ENCODE measurements at regions not wholly inside any gene's neighbourhood (a gene's known extent, or its start where the extent isn't known, plus 50 kb on each side); places are given as distances from the start of the nearest gene placed in this dataset.

DNA sequence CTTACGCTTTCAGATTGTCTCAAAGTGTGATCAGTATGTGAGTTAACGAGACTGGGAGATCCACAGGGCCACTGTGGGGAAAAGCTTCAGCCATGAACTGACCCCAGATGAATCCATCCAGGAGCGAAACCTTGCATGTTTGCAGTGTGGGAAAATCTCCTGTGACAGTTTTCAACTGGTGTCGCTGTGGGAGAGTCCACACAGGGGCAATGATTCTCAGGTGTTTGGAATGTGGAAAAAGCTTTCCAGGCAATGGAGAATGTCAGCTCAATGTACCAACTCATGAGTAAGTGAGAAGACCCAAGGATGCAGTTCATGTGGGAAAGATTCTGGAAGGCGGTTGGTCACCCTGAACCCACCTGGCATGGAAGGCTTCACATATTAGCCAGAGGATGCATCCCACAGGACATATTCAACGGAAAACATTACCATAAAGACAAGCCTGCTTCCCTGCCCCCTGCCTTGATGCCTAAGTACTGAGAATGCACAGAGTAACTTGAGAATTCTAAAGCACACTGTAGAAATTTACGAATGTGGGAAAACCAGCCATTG, 204.1 kb upstream of the BMPER start:
- no peak for DNase-seq (ENCODE audit: low read depth)

DNA sequence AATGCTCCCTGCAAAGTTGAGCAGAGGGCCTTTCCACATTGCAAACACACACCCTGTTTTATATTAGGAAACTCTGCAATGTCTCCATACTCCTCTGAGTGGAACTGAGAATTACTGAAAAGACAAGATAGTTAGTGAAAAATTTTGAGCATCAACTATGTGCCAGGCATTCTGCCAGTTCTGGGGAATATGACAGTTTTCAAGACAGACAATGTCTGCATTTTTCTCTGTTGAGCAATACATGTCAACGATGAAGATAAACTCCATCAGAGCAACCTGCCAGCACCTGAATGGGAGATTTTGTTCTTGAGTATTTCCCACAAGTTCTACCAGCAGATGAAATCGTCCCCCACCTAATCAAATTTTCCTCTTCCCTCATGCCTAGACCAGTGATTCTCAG, 203.4 kb upstream of the BMPER start:
- DNase-seq (ENCODE audit: low read depth), result no peak

DNA sequence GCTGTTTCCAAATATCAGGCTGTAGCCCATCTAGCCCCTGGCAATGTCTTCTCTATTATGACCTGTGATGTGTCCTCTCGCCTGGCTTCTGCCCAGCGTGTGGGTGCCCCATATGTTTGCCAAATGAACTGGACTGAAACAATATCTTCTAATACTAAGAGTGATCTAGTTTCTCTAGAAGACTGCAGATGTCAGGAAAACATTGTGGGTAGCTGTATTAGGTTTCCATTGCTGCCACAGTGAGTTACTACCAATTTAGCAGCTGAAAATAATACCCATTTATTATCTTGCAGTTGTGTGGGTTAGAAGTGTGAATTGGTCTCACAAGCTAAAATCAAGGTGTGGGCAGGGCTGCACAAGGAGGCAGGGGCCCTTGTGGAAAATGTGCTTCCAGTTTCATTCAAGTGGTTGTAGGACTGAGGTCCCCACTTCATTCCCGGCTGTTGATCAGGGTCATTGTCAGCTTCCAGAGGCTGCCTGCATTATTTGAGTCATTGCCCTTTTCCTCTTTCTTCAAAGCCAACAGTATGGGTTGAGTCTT, 202.8 kb upstream of the BMPER start:
- no peak for DNase-seq (ENCODE audit: low read depth)

DNA sequence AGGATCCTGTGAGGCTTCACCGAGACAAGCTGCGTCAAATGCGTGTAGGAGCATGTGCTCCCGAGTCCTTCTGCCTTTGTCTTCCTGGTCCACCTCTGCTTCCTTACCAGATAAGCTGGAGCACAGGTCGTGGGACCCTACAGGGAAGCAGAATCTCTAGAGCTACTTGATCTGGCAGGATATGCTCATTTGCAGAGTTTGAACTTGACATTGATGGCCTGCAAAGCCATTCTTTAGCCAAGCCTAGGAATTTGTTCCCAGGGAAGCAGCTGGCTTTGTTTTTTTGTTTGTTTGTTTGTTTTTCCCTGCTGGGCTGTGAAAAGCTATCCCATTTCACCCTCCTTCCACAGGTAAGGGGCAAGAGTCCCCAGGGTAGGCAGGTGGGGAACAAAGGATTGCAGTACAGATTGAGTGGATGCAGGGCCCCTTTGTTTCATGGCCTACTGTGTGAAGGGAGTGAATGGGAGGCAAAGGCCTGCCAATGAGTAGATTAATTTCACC, 200.0 kb upstream of the BMPER start:
- no peak for DNase-seq (ENCODE audit: low read depth)

DNA sequence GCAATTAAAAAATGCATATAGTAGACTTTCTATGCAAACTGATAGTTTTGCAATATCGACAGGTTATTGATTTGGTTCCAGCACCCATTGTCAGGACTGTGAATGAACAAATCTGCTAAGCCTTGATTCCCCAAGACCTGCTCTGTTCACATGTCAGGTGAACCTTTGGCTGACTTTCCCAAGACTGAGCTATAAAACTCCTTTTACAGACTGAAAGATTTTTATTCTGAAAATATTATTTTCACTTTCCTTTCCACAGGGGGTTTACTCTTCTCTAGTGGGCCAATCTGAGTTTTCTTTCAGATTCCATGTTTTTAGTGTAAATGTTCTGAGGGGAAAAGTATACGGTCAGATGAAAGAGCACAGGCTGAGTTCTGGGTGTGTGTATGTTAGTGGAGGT, 199.2 kb upstream of the BMPER start:
- DNase-seq (ENCODE audit: low read depth), result no peak

DNA sequence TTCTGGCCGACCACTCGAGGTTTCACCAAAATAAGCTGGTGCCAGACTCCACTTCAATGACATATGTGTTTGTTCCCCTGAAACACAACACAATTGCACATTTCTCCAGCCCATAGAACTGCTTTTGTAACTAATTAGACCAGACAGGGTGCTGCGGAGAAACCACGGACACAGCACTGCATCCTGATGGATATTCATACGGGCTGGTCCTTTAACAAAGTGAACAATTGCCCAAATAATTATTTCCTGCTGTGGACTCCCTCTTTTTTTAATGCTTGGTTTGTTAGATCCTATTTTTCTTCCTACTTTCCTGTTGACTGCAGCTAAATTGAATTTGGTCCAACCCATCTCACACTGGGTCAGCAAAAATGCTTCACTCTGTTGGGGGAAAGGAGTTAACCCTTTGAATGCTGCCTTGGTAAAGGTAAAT, 198.6 kb upstream of the BMPER start:
- peak; percentile 44 for DNase-seq (ENCODE audit: low read depth)

DNA sequence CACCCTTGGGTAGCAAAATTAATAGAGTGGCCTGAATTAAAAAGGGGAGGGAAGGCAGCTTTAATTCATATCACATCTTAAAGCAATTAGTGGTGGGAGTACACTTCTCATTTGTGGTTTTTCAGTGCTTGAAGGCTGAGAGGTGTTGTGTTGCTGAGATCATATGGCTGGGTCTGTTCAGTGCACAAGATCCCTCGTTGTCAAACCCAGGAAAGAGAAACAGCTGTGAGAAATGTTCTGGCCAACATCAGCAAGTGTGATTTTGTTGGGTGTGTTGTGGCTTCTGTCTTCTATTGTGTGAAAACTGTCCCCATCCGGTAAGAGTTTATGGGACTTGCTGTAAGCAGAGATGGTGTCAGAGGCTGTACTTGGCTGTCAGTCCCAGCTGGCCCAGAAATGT, 197.9 kb upstream of the BMPER start:
- peak; percentile 58 for DNase-seq (ENCODE audit: low read depth)

DNA sequence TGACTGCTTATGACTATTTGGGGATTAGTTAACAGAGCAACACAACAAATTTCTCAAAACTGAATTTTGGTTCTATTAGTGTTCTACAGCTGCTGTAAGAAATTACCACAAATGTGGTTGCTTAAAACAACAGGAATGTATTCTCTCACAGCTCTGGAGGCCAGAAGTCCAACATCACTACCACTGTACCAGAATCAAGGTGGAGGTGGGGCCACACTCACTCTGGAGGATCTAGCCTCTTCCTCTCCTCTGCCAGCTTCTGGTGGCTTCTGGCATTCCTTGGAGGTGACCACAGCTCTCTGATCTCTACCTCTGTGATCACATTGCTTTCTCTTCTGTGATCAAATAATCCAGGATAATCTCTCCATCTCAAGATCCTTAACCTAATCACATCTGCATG, 194.7 kb upstream of the BMPER start:
- DNase-seq (ENCODE audit: low read depth), result peak; percentile 49

DNA sequence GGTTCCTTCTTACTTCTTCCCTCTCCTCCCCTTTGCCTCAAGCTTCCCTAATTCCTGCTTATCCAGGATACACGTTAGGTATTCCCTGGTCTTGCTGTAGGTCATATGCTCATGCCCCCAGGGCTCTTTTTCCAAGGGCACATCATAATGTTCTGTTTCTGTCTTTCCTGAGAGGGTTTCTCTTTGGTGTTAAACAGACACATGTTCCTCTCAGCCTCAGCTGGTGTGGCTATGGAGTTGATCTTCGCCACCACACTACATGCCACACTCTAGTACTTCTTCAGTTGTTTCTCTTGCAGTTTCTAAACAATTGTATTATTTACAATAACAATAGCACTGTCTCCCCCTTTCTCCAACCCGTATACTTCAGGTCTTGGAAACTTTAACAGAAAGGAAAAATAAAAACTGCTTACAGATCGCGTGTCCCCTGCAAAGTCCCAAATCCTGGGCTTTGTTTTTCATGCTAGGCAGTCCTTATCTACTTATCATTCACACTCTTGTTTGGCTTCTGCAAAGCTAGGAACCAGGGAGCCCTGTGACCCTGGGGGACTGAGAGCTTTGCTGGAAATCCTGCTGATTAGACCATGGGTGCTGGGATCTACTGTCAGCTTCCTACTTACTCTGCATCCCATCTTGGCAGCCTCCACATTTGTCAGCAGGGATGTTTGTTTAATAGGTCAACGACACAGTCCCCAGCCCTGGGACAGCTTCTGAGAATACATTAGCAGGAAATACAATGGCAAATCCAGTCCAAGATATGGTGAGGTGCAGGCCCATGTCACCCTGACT, 193.9 kb upstream of the BMPER start:
- peak; percentile 12 for DNase-seq (ENCODE audit: low read depth)

DNA sequence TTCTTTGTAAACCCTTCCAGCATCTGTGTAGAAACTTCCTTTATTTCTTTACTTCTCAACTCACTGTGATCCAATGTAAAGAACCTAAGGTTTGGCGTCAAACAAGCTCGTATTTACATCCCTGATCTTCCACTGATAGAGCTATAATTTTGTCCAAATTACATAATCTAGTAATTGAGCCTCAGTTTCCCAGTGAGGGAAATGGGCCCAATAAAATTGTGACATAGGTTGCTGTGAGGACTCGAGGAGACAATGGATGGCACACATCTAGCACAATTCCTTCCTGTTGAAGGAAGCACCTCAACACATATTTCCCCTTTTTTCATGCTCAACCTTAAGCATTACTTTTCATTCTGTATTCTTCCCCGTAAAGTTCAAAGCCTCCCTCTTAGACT, 193.3 kb upstream of the BMPER start:
- no peak for DNase-seq (ENCODE audit: low read depth)

DNA sequence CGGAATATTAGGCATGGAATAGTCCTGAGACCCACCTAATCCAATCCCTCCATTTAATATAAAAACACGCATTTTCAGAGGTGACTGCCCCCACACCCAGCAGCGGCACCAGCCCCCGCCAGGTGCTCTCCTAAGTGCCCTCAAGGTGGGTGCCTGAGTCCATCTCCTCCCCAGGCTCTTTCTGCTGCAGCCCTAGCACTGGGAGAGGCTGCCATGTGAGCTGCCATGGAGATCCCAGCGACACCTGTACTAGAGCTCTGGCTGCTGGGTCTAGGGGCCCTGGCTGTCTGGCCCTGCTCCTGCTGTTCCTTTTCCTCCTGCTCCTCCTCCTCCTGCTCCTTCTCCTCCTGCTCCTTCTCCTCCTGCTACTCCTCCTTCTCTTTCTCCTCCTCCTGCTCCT, 191.1 kb upstream of the BMPER start:
- no peak for DNase-seq (ENCODE audit: low read depth)

DNA sequence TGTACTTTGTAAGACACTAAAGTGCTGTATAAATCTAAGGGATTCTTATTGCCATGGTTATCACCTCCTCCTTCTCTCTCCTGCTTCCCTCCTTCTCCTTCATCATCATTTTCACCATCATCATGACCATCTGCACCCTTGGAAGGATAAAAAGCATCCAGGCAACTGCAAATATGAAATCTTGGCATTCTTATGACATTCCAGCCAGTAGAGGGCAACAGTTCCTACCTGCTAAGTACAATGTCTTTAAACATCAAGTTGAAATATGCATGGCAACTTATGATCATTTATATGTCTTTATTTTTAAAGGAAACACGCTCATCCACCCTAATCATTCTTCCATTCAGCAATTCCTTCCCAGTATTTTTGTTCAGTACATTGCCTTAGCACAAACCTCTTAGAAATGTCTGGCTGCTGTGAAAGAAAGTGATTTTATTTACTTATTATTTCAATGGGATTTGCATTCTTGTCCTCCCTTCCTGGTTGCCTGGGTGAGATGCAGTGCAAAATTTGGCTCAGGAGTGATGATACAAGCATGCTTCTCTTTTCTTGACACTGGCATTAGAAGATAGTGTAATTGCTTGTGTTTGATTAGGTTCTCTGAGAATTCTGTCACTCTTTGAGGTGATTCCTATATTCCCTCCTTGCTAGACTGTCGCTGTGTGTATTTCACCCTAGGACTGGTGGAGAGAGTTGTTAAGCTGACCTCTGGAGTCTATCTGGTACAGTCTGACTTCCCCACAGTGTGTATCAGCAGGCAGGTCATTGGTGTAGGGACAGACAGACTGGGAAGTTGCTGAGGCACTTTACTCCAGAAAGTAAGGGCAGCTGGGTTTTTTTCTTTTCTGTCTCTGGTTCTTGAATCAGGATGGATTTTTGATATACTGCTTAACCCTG, 188.5 kb upstream of the BMPER start:
- peak; percentile 70 for DNase-seq (ENCODE audit: low read depth)

DNA sequence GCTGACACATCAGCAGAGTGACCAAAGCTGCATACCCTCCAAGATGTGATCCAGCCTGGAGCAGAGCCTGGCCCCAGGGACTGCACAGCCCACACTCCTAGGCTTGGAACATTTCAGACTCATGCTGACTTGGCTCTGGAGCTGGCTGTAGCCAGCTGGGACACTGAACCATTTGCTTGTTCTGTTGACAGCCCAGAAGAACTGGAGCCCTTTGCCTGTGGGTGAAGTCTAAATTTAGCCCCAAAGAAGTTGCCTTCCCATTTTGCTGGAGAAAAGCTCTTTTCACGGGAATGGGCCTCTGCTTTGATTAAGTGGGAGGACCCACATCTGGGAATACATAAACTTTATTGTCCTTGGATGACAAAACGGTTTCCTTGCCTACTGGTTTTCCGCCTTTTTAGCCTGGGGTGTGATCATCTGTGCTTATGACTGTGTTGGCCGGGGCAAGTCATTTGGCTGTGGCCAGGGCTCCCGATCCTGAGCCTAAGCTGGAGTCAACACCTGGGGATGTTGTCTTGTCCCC, 186.2 kb upstream of the BMPER start:
- DNase-seq (ENCODE audit: low read depth), result peak; percentile 95

DNA sequence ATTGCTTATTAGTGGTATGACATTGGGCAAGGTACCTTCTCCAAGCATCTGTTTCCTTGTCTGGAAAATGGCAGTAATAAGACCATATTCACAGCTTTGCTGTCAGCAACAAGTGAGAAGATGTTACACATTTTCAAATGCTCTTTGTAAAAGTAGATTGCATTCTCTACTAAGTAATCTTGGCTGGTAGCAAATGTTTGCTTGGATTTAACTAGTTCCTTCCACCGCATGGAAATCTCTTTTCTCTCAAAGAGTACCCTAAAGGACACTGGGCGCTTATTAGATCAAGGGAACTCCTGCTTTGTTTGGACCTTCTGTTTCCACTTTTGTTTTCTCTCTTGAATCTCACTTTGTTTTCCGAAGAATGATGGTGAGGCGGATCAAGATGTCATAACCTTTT, 185.2 kb upstream of the BMPER start:
- DNase-seq (ENCODE audit: low read depth), result no peak

DNA sequence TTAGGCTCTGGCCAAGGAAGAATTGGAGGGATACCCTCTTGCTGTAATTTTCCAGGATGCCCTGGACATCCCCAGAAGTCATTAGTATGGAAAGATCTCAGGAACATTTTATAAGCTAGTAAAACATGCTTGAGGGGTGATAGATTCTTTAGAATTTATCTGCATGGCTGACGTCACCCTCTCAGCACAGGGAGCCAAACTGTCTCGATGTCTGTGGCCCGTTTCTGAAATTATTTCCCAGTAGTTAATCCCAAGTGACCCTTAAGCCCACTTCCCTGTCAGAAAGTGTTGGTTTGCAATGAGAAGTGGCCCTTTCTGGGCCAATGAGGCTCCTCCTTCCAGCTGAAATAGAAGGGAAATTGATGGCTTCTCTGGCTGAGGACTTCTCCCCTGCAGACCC, 184.5 kb upstream of the BMPER start:
- DNase-seq (ENCODE audit: low read depth), result no peak

DNA sequence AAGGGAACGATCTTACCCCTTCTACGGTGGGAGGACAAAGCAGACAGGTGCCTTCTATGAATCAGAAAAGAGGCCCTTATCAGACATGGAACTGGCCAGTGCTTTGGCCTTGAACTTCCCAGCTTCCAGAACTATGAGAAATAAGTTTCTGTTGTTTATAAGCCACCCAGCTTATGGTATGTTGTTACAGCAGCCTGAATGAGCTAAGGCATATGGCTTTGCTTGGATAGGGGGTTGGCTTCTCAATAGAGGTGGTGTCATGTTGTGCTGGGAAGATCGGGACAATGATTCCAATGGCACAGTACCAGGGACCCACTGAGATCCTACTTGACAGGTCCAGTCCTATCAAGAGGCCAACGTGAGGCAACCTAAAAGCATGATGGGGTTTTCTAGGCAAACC, 183.4 kb upstream of the BMPER start:
- no peak for DNase-seq (ENCODE audit: low read depth)

DNA sequence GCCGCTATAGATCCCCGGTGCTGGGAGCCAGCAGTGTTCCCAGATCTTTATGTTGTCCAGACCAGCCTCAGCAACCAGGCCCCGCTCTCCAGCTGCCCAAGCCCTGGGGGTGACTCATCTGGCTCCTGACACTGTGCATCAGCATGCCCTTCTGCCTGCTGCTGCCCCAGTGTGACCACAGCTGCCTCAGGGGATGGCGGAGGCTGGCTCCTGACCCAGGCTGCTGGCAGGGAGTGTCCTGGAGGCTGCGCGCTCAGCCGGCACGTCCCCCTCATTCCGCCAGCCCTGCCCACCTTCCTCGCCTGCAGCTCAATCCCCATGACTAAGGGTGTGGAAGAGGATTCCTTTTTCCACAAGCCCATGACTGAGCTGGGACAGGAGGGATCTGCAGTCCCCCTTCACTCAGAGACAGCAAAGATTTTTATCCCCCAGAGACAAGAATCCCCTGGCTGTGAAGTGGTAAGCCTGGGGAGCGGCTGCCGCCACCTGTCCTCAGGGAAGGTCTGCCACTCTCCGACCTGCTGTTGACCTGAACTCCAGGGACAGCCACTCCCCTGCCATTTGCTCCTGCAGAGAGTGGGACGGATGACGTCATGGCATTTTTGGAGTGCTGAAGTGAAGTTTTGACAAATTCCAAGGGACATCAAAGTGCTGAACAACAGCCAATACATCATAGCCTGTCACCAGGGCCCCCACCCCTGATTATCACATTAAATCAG, 182.8 kb upstream of the BMPER start:
- peak; percentile 100 for DNase-seq (ENCODE audit: low read depth)

DNA sequence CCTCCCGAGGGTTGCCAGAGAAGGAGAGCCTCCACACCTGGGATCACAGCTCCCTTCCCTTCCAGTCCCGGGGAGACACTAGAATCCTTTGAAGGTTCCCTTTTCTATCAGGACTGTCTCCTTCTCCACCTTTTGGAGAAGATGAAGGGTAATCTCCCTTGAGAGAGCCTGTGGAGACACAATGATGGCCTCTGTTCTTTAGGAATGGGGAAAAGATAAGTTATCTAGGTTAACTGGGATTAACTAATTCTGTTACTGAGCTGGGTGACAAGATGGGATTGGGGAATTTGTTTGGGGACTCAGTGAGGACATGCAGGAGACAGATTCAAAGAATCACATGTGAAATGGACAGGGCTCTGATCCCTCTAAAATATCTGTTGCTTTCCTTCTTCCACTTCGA, 181.1 kb upstream of the BMPER start:
- DNase-seq (ENCODE audit: low read depth), result no peak

DNA sequence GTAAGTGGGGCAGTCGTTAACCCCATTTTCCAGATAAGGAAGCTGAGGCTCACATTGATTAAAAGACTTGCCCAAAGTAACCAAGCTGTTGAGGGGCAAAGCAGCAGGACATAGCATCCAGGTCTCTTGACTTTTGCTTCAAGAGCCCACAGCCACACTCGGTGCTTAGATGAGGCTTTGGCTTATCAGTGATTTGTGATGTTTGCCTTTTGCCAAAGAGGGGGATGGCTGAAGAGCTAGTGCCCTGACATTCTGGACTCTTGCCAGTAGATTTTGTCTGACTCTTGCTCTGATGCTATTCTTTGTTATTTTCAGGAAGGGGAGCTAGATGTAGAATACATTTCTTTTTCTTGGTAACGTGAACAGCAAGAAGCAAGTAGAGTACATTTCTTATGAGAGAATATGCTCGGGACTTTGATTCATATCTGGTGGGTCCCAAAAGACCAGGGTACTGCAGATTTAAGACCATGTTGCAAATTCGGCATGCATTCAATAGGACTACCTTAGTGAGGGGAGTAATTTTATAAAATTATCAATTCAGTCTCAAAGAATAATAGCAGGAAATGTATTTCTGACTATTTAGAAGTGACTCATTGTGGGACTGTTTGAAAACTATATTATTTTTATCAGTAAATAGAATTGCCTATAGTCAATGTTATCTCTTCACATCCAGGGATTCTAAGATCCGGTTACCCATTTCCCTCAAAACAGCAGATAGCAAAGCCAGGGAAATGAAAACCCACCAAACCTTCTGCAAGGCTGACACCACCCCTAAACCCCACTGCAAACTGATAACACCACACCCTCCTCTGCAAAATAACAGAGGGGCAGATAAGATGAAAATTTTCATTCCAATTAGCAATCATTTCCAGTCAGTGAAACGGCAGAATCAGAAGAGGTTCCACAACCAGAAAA, 180.0 kb upstream of the BMPER start:
- no peak for DNase-seq (ENCODE audit: low read depth)

DNA sequence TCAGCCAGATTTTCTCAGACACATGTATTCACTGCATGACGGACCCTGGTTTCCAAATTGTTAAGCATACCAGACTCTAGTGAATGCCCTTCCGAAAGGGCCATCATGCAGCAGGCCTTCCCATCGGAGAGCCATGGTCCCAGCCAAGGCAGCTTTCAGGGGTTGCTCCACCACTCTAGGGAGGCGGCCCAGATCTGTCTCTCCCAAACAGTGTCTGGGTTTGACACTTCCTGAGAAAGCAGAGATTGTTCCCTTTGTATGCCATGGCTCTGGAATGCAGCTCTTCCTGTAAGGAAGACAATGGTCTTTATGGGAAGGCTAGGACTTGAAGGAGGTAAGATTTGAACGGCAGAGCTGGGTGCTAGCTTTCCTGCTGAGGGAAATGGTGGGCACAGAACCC, 178.8 kb upstream of the BMPER start:
- no peak for DNase-seq (ENCODE audit: low read depth)

Data from RPMI7951 (cell line).